ENCODE measurements at regions not wholly inside any gene's neighbourhood (a gene's known extent, or its start where the extent isn't known, plus 50 kb on each side); places are given as distances from the start of the nearest gene placed in this dataset.

DNA sequence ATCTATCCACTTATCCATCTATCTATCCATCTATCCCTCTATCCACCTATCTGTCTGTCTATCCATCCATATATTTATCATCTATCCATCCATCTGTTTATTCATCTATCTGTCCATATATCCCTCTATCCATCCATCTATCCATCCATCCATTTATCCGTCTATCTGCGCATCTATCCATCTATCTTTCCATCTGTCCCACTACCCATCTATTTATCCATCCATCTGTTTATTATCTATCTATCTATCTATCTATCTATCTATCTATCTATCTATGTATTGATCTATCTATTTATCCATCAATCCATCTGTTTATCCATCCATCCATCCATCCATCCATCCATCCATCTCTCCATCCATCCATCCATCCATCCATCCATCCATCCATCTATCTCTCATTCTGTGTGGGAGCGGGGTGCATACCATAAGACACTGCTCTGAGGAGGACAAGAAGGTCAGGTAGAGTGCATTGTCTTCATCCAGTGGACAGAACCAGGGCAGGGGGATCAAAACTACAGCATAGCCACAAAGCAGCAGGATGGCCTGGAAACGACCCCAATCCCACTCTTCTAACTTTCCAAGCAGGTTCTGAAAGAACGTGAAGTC lies 53.2 kb upstream of the ENPP6 start:
- H3K9ac ChIP-seq (ENCODE audit: low read length) = no peak overlapping the region
- H3K23ac ChIP-seq (ENCODE audit: low read length) = no peak overlapping the region
- no peak overlapping the region for H2AFZ ChIP-seq (ENCODE audit: insufficient read depth, low read length, poor library complexity)
- H2BK12ac ChIP-seq (ENCODE audit: low read length) = no peak overlapping the region
- H3K4me2 ChIP-seq (ENCODE audit: low read length) = no peak overlapping the region
- H3K36me3 ChIP-seq (ENCODE audit: control insufficient read depth in 1 of 2, insufficient read depth in 2 of 2, low read length in 2 of 2) = no peaks in the 10 kb centered on the region
- no peak overlapping the region for H2BK5ac ChIP-seq (ENCODE audit: low read depth, low read length, poor library complexity)
- H3K9me3 ChIP-seq (ENCODE audit: insufficient read depth, low read depth, low read length) = no peaks in the 10 kb centered on the region
- H2AK5ac ChIP-seq (ENCODE audit: low read length) = no peak overlapping the region
- no peaks in the 10 kb centered on the region for H3K79me2 ChIP-seq (ENCODE audit: control insufficient read depth, insufficient read depth, low read length, poor library complexity)
- DNase-seq = no peak
- H2BK120ac ChIP-seq (ENCODE audit: insufficient read depth, low read length, poor library complexity) = no peak overlapping the region
- peaks cover 2% of the 10 kb centered on the region for H3K79me1 ChIP-seq (ENCODE audit: low read length)
- H3K4me1 ChIP-seq (ENCODE audit: control insufficient read depth in 1 of 2, insufficient read depth in 2 of 2, low read length in 2 of 2) = peaks cover 6 to 7% of the 10 kb centered on the region in 2 experiments
- no peaks in the 10 kb centered on the region for H3K27me3 ChIP-seq (ENCODE audit: insufficient read depth, low read length)
- H3K4ac ChIP-seq (ENCODE audit: low read depth, low read length) = no peak overlapping the region
- H3K14ac ChIP-seq (ENCODE audit: low read length) = no peak overlapping the region
- no peak overlapping the region for H4K12ac ChIP-seq (ENCODE audit: low read depth, low read length)
- WGBS (ENCODE audit: extremely low coverage, insufficient coverage, insufficient read length) = no CpG with 5 or more reads among the region's 5 CpGs
- no peak overlapping the region for H3K18ac ChIP-seq (ENCODE audit: low read length)
- H4K91ac ChIP-seq (ENCODE audit: low read depth, low read length) = no peak overlapping the region
- no peak overlapping the region for H3K4me3 ChIP-seq (ENCODE audit: low read depth, low read length)
- no peak overlapping the region for H4K8ac ChIP-seq (ENCODE audit: low read depth, low read length)
- no peak overlapping the region for H3K27ac ChIP-seq (ENCODE audit: low read depth, low read length)

DNA sequence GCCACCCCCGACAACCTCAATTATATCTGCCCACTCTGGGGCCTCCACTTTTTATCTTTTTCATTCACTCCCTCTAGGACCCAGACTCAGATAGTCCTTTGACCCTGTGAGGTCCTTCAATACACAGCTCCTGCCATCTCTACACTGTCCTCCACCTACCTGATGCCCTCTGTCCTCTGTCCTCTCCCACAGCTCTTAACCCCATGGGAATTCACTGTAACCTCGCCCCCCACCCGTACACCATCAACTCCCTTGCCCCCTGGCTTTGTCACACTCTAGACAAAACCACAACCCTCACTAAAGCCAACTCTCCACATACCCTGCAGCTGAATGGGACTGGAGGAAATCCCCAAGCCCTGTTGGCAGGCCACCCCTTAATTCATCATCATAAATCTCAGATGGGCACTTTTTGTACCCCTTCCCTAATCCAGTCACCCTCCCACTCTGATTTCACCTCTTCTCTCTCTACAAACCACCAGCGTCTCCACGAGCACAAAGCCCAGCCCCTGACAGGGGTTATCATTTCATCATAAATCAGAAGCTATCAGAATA lies 52.3 kb upstream of the ENPP6 start:
- no peak overlapping the region for H3K18ac ChIP-seq (ENCODE audit: low read length)
- no peaks in the 10 kb centered on the region for H3K27me3 ChIP-seq (ENCODE audit: insufficient read depth, low read length)
- H4K8ac ChIP-seq (ENCODE audit: low read depth, low read length) = no peak overlapping the region
- no peak overlapping the region for H4K12ac ChIP-seq (ENCODE audit: low read depth, low read length)
- H3K4me3 ChIP-seq (ENCODE audit: low read depth, low read length) = no peak overlapping the region
- no CpG with 5 or more reads among the region's 5 CpGs for WGBS (ENCODE audit: extremely low coverage, insufficient coverage, insufficient read length)
- H3K4me1 ChIP-seq (ENCODE audit: control insufficient read depth in 1 of 2, insufficient read depth in 2 of 2, low read length in 2 of 2) = peaks cover 6 to 11% of the 10 kb centered on the region in 2 experiments
- H3K23ac ChIP-seq (ENCODE audit: low read length) = no peak overlapping the region
- H2BK12ac ChIP-seq (ENCODE audit: low read length) = no peak overlapping the region
- no peak overlapping the region for H2AFZ ChIP-seq (ENCODE audit: insufficient read depth, low read length, poor library complexity)
- H3K27ac ChIP-seq (ENCODE audit: low read depth, low read length) = no peak overlapping the region
- DNase-seq = no peak
- no peak overlapping the region for H3K4me2 ChIP-seq (ENCODE audit: low read length)
- H2BK120ac ChIP-seq (ENCODE audit: insufficient read depth, low read length, poor library complexity) = no peak overlapping the region
- no peak overlapping the region for H3K9ac ChIP-seq (ENCODE audit: low read length)
- H3K4ac ChIP-seq (ENCODE audit: low read depth, low read length) = no peak overlapping the region
- no peak overlapping the region for H2AK5ac ChIP-seq (ENCODE audit: low read length)
- no peaks in the 10 kb centered on the region for H3K79me2 ChIP-seq (ENCODE audit: control insufficient read depth, insufficient read depth, low read length, poor library complexity)
- H3K79me1 ChIP-seq (ENCODE audit: low read length) = peaks cover 2% of the 10 kb centered on the region
- H3K36me3 ChIP-seq (ENCODE audit: control insufficient read depth in 1 of 2, insufficient read depth in 2 of 2, low read length in 2 of 2) = no peaks in the 10 kb centered on the region
- no peaks in the 10 kb centered on the region for H3K9me3 ChIP-seq (ENCODE audit: insufficient read depth, low read depth, low read length)
- H2BK5ac ChIP-seq (ENCODE audit: low read depth, low read length, poor library complexity) = no peak overlapping the region
- H4K91ac ChIP-seq (ENCODE audit: low read depth, low read length) = no peak overlapping the region
- no peak overlapping the region for H3K14ac ChIP-seq (ENCODE audit: low read length)

DNA sequence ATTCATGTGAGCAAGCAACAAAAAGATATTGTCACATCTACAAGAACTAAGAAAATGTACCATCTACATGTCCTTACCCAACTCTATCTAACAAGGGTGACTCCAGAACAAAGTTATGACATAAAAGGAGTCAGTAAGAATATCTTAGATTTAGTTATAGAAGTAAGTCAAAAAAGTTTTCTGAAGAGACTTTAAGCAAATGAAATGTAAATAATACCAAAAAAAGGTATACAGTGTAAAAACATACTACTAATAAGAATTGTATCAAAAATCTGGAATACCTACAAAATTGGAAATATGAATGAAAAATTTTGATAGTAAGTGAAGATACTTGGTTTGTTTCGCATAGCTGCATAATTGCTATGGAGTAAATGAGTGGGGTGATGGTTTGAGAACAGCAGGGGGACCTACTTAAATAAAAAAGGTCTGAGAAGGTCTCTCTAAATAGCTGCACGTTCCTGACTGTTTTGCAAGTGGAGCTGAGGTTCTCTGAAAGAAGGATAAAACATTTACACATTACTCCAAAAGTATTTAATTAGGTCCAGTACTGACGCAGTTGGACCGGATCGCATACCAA lies 51.0 kb upstream of the ENPP6 start:
- no peak overlapping the region for H3K14ac ChIP-seq (ENCODE audit: low read length)
- no peaks in the 10 kb centered on the region for H3K79me2 ChIP-seq (ENCODE audit: control insufficient read depth, insufficient read depth, low read length, poor library complexity)
- H3K27ac ChIP-seq (ENCODE audit: low read depth, low read length) = no peak overlapping the region
- no peaks in the 10 kb centered on the region for H3K79me1 ChIP-seq (ENCODE audit: low read length)
- H3K18ac ChIP-seq (ENCODE audit: low read length) = no peak overlapping the region
- no peak overlapping the region for H2AFZ ChIP-seq (ENCODE audit: insufficient read depth, low read length, poor library complexity)
- no peak overlapping the region for H2AK5ac ChIP-seq (ENCODE audit: low read length)
- H4K12ac ChIP-seq (ENCODE audit: low read depth, low read length) = no peak overlapping the region
- peaks cover 2 to 8% of the 10 kb centered on the region in 2 experiments for H3K4me1 ChIP-seq (ENCODE audit: control insufficient read depth in 1 of 2, insufficient read depth in 2 of 2, low read length in 2 of 2)
- no peak overlapping the region for H3K4me3 ChIP-seq (ENCODE audit: low read depth, low read length)
- H4K8ac ChIP-seq (ENCODE audit: low read depth, low read length) = no peak overlapping the region
- H3K23ac ChIP-seq (ENCODE audit: low read length) = no peak overlapping the region
- H3K4me2 ChIP-seq (ENCODE audit: low read length) = no peak overlapping the region
- H3K27me3 ChIP-seq (ENCODE audit: insufficient read depth, low read length) = no peaks in the 10 kb centered on the region
- no peak overlapping the region for H4K91ac ChIP-seq (ENCODE audit: low read depth, low read length)
- no peak overlapping the region for H2BK5ac ChIP-seq (ENCODE audit: low read depth, low read length, poor library complexity)
- WGBS (ENCODE audit: extremely low coverage, insufficient coverage, insufficient read length) = no CpG with 5 or more reads among the region's 5 CpGs
- no peaks in the 10 kb centered on the region for H3K9me3 ChIP-seq (ENCODE audit: insufficient read depth, low read depth, low read length)
- no peak for DNase-seq
- H3K36me3 ChIP-seq (ENCODE audit: control insufficient read depth in 1 of 2, insufficient read depth in 2 of 2, low read length in 2 of 2) = no peaks in the 10 kb centered on the region
- H2BK12ac ChIP-seq (ENCODE audit: low read length) = no peak overlapping the region
- H2BK120ac ChIP-seq (ENCODE audit: insufficient read depth, low read length, poor library complexity) = no peak overlapping the region
- H3K9ac ChIP-seq (ENCODE audit: low read length) = no peak overlapping the region
- H3K4ac ChIP-seq (ENCODE audit: low read depth, low read length) = no peak overlapping the region

DNA sequence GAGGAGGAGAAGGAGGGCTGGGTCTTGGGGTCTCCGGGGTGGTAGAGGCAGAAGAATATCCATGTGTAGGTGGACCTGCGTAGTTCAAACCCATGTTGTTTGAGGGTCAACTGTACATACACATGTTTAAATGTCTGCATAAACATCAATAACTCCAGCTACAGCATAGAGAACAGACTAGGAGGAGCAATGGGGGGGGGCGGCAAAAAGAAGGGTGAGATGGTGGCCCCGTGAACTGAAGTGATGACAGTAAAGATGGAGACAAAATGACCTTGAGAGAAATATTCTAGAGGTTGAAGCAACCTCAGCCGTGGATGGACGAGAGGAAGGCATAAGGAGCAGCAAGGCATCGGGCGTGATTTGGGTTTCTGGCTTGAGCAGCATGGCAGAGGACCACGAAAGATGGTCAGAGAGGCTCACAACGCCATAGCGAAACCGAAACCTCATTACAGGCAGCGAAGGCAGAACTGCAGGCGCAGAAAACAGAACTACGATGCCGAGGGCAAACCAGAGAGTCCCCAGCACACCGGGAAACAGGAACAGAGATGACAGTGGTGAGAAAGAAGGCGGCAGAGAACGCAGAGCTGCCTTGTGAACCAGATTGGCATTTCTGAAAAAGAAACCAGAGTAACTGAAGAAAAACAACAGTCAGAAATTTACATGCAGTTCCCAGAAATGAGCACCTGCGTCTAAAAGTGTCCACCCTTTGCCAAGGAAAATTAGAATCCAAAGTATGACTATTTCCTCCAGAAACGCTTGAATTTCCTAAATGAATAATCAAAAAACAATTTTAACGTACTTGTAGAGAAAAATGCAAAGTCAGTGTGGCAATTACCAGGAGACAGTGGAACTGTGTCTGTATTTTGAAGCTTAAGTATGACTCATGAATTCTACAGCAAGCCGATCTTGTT lies 50.3 kb upstream of the ENPP6 start:
- no peak overlapping the region for H2AK5ac ChIP-seq (ENCODE audit: low read length)
- no peak overlapping the region for H3K18ac ChIP-seq (ENCODE audit: low read length)
- no peak overlapping the region for H3K4me2 ChIP-seq (ENCODE audit: low read length)
- no peak overlapping the region for H4K12ac ChIP-seq (ENCODE audit: low read depth, low read length)
- H3K23ac ChIP-seq (ENCODE audit: low read length) = no peak overlapping the region
- no peak overlapping the region for H3K27ac ChIP-seq (ENCODE audit: low read depth, low read length)
- no peaks in the 10 kb centered on the region for H3K79me1 ChIP-seq (ENCODE audit: low read length)
- DNase-seq = peak; percentile 63 to 94
- peak overlapping the region; percentile 28 for H3K9ac ChIP-seq (ENCODE audit: low read length)
- H3K4me3 ChIP-seq (ENCODE audit: low read depth, low read length) = no peak overlapping the region
- no peak overlapping the region for H4K91ac ChIP-seq (ENCODE audit: low read depth, low read length)
- H4K8ac ChIP-seq (ENCODE audit: low read depth, low read length) = peak overlapping the region; percentile 69
- H2BK12ac ChIP-seq (ENCODE audit: low read length) = no peak overlapping the region
- no peak overlapping the region for H3K4ac ChIP-seq (ENCODE audit: low read depth, low read length)
- no CpG with 5 or more reads among the region's 23 CpGs for WGBS (ENCODE audit: extremely low coverage, insufficient coverage, insufficient read length)
- no peak overlapping the region for H2BK5ac ChIP-seq (ENCODE audit: low read depth, low read length, poor library complexity)
- H3K9me3 ChIP-seq (ENCODE audit: insufficient read depth, low read depth, low read length) = no peaks in the 10 kb centered on the region
- peaks cover 2 to 8% of the 10 kb centered on the region in 2 experiments for H3K4me1 ChIP-seq (ENCODE audit: control insufficient read depth in 1 of 2, insufficient read depth in 2 of 2, low read length in 2 of 2)
- H2AFZ ChIP-seq (ENCODE audit: insufficient read depth, low read length, poor library complexity) = no peak overlapping the region
- H3K79me2 ChIP-seq (ENCODE audit: control insufficient read depth, insufficient read depth, low read length, poor library complexity) = no peaks in the 10 kb centered on the region
- no peak overlapping the region for H2BK120ac ChIP-seq (ENCODE audit: insufficient read depth, low read length, poor library complexity)
- H3K14ac ChIP-seq (ENCODE audit: low read length) = no peak overlapping the region
- no peaks in the 10 kb centered on the region for H3K36me3 ChIP-seq (ENCODE audit: control insufficient read depth in 1 of 2, insufficient read depth in 2 of 2, low read length in 2 of 2)
- H3K27me3 ChIP-seq (ENCODE audit: insufficient read depth, low read length) = no peaks in the 10 kb centered on the region

All from trophoblast cell (in vitro differentiated cells and primary cell).